Fibroblast of peridontal ligament (primary cell): ENCODE measurements at regions not wholly inside any gene's neighbourhood (a gene's known extent, or its start where the extent isn't known, plus 50 kb on each side); places are given as distances from the start of the nearest gene placed in this dataset.

ENCODE experiments used
- DNase-seq: peaks from one replicate; pipeline ENCODE4 v3.0.0-alpha.2; 2010; ENCODE audit errors: extremely low read depth

GRCh38 chr2:181380581-181380980 is 76.6 kb upstream of the ITGA4 start:
- DNase-seq, result no peak

- DNase-seq, result no peak
Measured at GRCh38 chr2:181384923-181385322, 72.3 kb upstream of the ITGA4 start.

- no peak for DNase-seq
Measured at GRCh38 chr2:181389524-181389923, 67.7 kb upstream of the ITGA4 start.

- peak; percentile 76 for DNase-seq
Measured at GRCh38 chr2:181393472-181393871, 63.7 kb upstream of the ITGA4 start.

GRCh38 chr2:181394741-181395437 is 62.3 kb upstream of the ITGA4 start:
- no peak for DNase-seq

GRCh38 chr2:181395851-181396250 is 61.3 kb upstream of the ITGA4 start:
- peak; percentile 24 for DNase-seq

GRCh38 chr2:181396256-181397123 is 60.7 kb upstream of the ITGA4 start:
- DNase-seq, result peak; percentile 70

GRCh38 chr2:181397331-181397730 is 59.9 kb upstream of the ITGA4 start:
- no peak for DNase-seq

- DNase-seq, result no peak
Measured at GRCh38 chr2:181398000-181398399, 59.2 kb upstream of the ITGA4 start.

GRCh38 chr2:181399027-181399426 is 58.2 kb upstream of the ITGA4 start:
- no peak for DNase-seq

GRCh38 chr2:181404472-181404871 is 52.7 kb upstream of the ITGA4 start:
- no peak for DNase-seq

- DNase-seq, result no peak
Measured at GRCh38 chr2:181407171-181407570, 50.0 kb upstream of the ITGA4 start.
